ENCODE measurements at regions not wholly inside any gene's neighbourhood (a gene's known extent, or its start where the extent isn't known, plus 50 kb on each side); places are given as distances from the start of the nearest gene placed in this dataset.

DNA sequence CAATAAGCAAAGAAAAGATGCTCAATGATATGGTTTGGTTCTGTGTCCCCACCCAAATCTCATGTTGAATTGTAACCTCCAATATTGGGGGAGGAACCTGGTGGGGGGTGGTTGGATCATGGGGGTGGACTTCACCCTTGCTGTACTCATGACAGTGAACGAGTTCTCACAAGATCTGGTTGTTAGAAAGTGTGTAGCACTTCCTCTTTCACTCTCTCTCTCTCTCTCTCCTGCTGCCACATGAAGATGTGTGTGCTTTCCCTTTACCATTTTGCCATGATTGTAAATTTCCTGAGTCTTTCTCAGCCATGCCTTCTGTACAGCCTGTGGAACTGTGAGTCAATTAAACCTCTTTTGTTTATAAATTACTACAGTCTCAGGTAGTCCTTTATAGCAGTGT is 248.4 kb downstream of the HHIPL2 start:
- no peaks in the 10 kb centered on the region for H3K27me3 ChIP-seq (ENCODE audit: low read depth)
- no peak for DNase-seq
- no peaks in the 10 kb centered on the region for H3K36me3 ChIP-seq
- no peak overlapping the region for H3K27ac ChIP-seq (replicated peaks)
- H3K4me1 ChIP-seq, result no peaks in the 10 kb centered on the region
- peaks cover 38% of the 10 kb centered on the region for H3K9me3 ChIP-seq (replicated peaks)
- intact Hi-C loops (cut with micrococcal nuclease), result no loop called here
- TF ChIP-seq, protein P1, sequence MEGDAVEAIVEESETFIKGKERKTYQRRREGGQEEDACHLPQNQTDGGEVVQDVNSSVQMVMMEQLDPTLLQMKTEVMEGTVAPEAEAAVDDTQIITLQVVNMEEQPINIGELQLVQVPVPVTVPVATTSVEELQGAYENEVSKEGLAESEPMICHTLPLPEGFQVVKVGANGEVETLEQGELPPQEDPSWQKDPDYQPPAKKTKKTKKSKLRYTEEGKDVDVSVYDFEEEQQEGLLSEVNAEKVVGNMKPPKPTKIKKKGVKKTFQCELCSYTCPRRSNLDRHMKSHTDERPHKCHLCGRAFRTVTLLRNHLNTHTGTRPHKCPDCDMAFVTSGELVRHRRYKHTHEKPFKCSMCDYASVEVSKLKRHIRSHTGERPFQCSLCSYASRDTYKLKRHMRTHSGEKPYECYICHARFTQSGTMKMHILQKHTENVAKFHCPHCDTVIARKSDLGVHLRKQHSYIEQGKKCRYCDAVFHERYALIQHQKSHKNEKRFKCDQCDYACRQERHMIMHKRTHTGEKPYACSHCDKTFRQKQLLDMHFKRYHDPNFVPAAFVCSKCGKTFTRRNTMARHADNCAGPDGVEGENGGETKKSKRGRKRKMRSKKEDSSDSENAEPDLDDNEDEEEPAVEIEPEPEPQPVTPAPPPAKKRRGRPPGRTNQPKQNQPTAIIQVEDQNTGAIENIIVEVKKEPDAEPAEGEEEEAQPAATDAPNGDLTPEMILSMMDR (IDR thresholded peaks at IDR 0.05; ENCODE audit: borderline replicate concordance), result no peak
- no peak overlapping the region for H3K4me3 ChIP-seq

DNA sequence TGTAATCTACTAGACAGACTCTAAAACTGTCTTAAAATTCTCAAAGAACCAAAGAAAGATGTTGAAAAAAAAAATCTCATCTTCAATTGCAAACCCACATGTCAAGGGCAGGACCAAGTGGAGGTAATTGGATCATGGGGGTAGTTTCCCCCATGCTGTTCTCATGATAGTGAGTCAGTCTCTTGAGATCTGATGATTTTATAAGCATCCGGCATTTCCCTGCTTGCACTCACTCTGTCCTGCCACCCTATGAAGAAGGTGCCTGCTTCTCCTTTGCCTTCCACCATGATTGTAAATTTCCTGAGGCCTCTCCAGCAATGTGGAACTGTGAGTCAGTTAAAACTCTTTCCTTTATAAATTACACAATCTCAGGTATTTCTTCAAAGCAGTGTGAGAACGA is 257.0 kb downstream of the HHIPL2 start:
- H3K4me1 ChIP-seq, result no peaks in the 10 kb centered on the region
- H3K27ac ChIP-seq (replicated peaks), result no peak overlapping the region
- no peaks in the 10 kb centered on the region for H3K27me3 ChIP-seq (ENCODE audit: low read depth)
- H3K4me3 ChIP-seq, result no peak overlapping the region
- peaks cover 24% of the 10 kb centered on the region for H3K9me3 ChIP-seq (replicated peaks)
- no peaks in the 10 kb centered on the region for H3K36me3 ChIP-seq
- TF ChIP-seq, protein P1 (IDR thresholded peaks at IDR 0.05; ENCODE audit: borderline replicate concordance), result no peak
- intact Hi-C loops (cut with micrococcal nuclease), result no loop called here
- no peak for DNase-seq

DNA sequence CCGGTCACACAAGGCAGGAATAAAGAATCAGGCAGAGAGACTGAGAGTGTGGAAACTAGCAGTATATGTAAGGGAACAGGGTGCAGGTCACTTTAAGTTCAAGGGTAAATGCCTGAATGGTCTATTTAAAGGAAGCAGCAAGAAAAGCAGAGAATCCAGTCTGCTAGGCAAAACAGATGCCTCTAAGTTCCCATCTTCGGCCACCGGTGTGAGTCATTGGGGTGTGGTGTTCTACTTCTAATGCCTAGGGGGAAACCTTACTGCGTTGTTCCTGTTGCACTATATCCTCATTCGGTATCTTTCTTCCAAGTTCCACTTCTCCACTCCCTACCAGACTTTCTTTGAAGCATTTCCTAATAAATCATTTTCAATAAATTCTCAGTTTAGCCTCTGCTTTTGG is 259.9 kb downstream of the HHIPL2 start:
- TF ChIP-seq, protein P1 (IDR thresholded peaks at IDR 0.05; ENCODE audit: borderline replicate concordance), result no peak

DNA sequence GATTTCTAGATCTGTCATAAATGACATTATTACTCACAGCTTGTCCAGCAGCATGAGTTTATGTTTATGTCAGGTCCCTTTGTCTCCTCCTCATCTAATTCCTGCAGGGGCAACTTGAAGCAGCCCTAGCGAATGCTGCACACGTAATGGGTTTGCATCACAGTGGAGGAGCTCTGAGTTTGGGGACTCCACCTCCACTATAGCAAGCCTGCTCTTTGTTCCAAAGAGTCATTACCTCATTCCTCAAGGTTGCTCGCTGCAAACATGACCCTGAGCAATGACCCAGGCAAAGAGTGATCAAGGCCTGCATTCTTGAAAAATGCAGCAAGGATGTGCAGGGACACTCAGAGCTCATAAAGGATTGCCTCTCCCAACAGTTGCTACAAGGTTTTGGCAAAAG is 261.9 kb downstream of the HHIPL2 start:
- no peak overlapping the region for H3K4me3 ChIP-seq
- H3K36me3 ChIP-seq, result no peaks in the 10 kb centered on the region
- TF ChIP-seq, protein P1 (IDR thresholded peaks at IDR 0.05; ENCODE audit: borderline replicate concordance), result no peak
- intact Hi-C loops (cut with micrococcal nuclease), result no loop called here
- peaks cover 3% of the 10 kb centered on the region for H3K9me3 ChIP-seq (replicated peaks)
- H3K4me1 ChIP-seq, result no peaks in the 10 kb centered on the region
- H3K27me3 ChIP-seq (ENCODE audit: low read depth), result no peaks in the 10 kb centered on the region
- no peak overlapping the region for H3K27ac ChIP-seq (replicated peaks)
- no peak for DNase-seq

More for the DNA sequence above, 259.9 kb downstream of the HHIPL2 start:
- H3K4me3 ChIP-seq, result no peak overlapping the region
- H3K4me1 ChIP-seq, result no peaks in the 10 kb centered on the region
- no peaks in the 10 kb centered on the region for H3K36me3 ChIP-seq
- no peaks in the 10 kb centered on the region for H3K9me3 ChIP-seq (replicated peaks)
- no peaks in the 10 kb centered on the region for H3K27me3 ChIP-seq (ENCODE audit: low read depth)
- H3K27ac ChIP-seq (replicated peaks), result no peak overlapping the region
- no peak for DNase-seq
- intact Hi-C loops (cut with micrococcal nuclease), result no loop called here

DNA sequence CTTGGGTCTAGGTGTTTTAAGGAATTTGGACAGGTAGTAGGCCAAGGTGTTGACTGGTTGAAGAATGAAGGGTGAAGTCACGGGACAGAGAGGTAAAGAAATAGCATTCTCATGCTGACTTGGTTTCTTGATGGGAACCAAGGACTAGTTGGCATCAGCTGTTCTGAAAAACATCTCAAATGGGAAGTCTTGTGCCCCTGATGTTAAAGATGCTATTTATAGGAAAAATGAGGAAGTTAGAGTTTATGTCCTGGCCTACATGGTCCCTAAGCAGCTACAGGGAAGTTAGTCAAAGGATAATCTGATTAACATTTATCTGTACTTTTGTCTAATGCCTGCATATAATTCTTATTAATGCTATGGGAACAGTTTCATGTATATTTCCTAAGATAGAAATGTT is 262.4 kb downstream of the HHIPL2 start:
- DNase-seq, result no peak
- TF ChIP-seq, protein P1 (IDR thresholded peaks at IDR 0.05; ENCODE audit: borderline replicate concordance), result no peak
- Histone ChIP-seq H3K27me3 (ENCODE audit: low read depth) (no peaks in the 10 kb centered on the region), H3K27ac (replicated peaks) (no peak overlapping the region), H3K4me3 (no peak overlapping the region), H3K4me1 (no peaks in the 10 kb centered on the region), H3K9me3 (replicated peaks) (peaks cover 7% of the 10 kb centered on the region), H3K36me3 (no peaks in the 10 kb centered on the region)
- intact Hi-C loops (cut with micrococcal nuclease), result no loop called here

DNA sequence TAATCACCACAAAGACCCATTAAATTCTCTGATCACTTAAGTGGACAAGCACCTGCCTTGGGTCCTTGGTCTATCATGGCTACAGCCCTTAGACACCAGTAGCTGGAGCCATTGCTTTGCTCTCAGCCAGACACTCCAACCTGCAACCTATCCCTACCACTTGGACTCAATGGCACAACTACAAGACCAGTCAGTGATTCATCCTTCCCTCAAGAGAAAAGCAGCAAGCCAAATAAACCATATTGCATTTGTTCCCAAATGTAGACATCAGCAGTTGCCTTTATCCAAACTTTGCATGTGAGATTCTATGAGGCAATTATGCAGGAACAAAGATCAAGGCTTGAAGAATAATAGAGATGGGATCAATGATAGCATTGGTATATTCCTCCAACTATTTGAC is 263.4 kb downstream of the HHIPL2 start:
- Histone ChIP-seq H3K9me3 (replicated peaks) (peaks cover 13% of the 10 kb centered on the region), H3K27ac (replicated peaks) (no peak overlapping the region)

More for the DNA sequence above, 263.4 kb downstream of the HHIPL2 start:
- Histone ChIP-seq H3K36me3 (no peaks in the 10 kb centered on the region), H3K4me1 (no peaks in the 10 kb centered on the region), H3K4me3 (no peak overlapping the region), H3K27me3 (ENCODE audit: low read depth) (no peaks in the 10 kb centered on the region)
- intact Hi-C loops (cut with micrococcal nuclease), result no loop called here
- no peak for DNase-seq
- TF ChIP-seq, protein P1 (IDR thresholded peaks at IDR 0.05; ENCODE audit: borderline replicate concordance), result no peak
